ENCODE measurements at regions not wholly inside any gene's neighbourhood (a gene's known extent, or its start where the extent isn't known, plus 50 kb on each side); places are given as distances from the start of the nearest gene placed in this dataset.

GRCh38 chr22:49426618-49427266 lies 400.9 kb downstream of the BRD1 start:
- H3K56ac ChIP-seq (ENCODE audit: extremely low read depth, insufficient read depth, low read length): no peak overlapping the region
- H4K8ac ChIP-seq (ENCODE audit: low read depth in 2 of 2, low read length in 2 of 2): no peak overlapping the region
- no peak overlapping the region for H2BK15ac ChIP-seq (ENCODE audit: low read depth, low read length)
- no peak overlapping the region for H4K91ac ChIP-seq (ENCODE audit: insufficient read depth, low read depth, low read length)
- no TSS peak for BruUV-seq (replicated peaks)
- H3K4me2 ChIP-seq (ENCODE audit: low read depth, low read length): no peak overlapping the region
- no peak overlapping the region for H2AK9ac ChIP-seq (replicated peaks; ENCODE audit: low read depth, low read length, poor library complexity)
- no peak overlapping the region for H2AK5ac ChIP-seq (ENCODE audit: low read depth, low read length)
- dilution Hi-C loops (cut with HindIII; ENCODE audit: low sequenced_read_pairs, unreplicated experiment): no loop called here
- in situ Hi-C loops (cut with MboI; ENCODE audit: low sequenced_read_pairs): no loop called here
- H3K27me3 ChIP-seq (ENCODE audit: control insufficient read depth, insufficient read depth, low read length): no peaks in the 10 kb centered on the region
- peak overlapping the region; percentile 51 for H2AFZ ChIP-seq (replicated peaks; ENCODE audit: low read length, poor library complexity)
- no peak overlapping the region for H3K27ac ChIP-seq (ENCODE audit: insufficient read depth, low read length)
- no peak overlapping the region for H2BK5ac ChIP-seq (ENCODE audit: low read depth, low read length, poor library complexity, severe bottlenecking)
- no peak for TF ChIP-seq MAFK (IDR thresholded peaks at IDR 0.05; ENCODE audit: low read depth, low read length)
- no peak for TF ChIP-seq CEBPB (IDR thresholded peaks at IDR 0.05; ENCODE audit: low read depth, low read length)
- TF ChIP-seq NFE2L2 (IDR thresholded peaks at IDR 0.05; ENCODE audit: low read depth, low read length): no peak
- no peak for TF ChIP-seq RAD21 (IDR thresholded peaks at IDR 0.05; ENCODE audit: low read length)
- TF ChIP-seq FOS (IDR thresholded peaks at IDR 0.05; ENCODE audit: low read depth, low read length): no peak
- TF ChIP-seq CTCF (conservative IDR thresholded peaks at IDR 0.05; ENCODE audit: low read depth, low read length): no peak
- TF ChIP-seq MAZ (IDR thresholded peaks at IDR 0.05; ENCODE audit: borderline replicate concordance, low read depth, low read length): no peak
- no peak for TF ChIP-seq SMC3 (IDR thresholded peaks at IDR 0.05; ENCODE audit: low read depth, low read length)
- no peak for TF ChIP-seq CHD1 (IDR thresholded peaks at IDR 0.05; ENCODE audit: low read depth, low read length)
- TF ChIP-seq POLR2A (IDR thresholded peaks at IDR 0.05; ENCODE audit: low read depth, low read length): no peak
- TF ChIP-seq RFX5 (IDR thresholded peaks at IDR 0.05; ENCODE audit: low read depth, low read length): no peak
- no peak for TF ChIP-seq USF2 (IDR thresholded peaks at IDR 0.05; ENCODE audit: low read depth, low read length)
- no peak for TF ChIP-seq ELK1 (IDR thresholded peaks at IDR 0.05; ENCODE audit: borderline replicate concordance, low read depth, low read length)
- TF ChIP-seq MXI1 (IDR thresholded peaks at IDR 0.05; ENCODE audit: borderline replicate concordance, low read depth, low read length): no peak
- TF ChIP-seq BHLHE40 (IDR thresholded peaks at IDR 0.05; ENCODE audit: low read depth, low read length): no peak
- no peak for TF ChIP-seq RCOR1 (IDR thresholded peaks at IDR 0.05; ENCODE audit: insufficient replicate concordance, low read length)
- H3K4me1 ChIP-seq (ENCODE audit: control insufficient read depth, insufficient read depth, low read length): no peaks in the 10 kb centered on the region
- H3K4ac ChIP-seq (ENCODE audit: low read depth, low read length): no peak overlapping the region
- H2BK20ac ChIP-seq (ENCODE audit: low read depth, low read length): no peak overlapping the region
- WGBS, 2 experiments (ENCODE audit: extremely low coverage in 2 of 2, insufficient read length in 1 of 2): 75% methylated on average over 5 of the region's 9 CpGs; no CpG with 5 or more reads in 1 of the 2 experiments
- no peak overlapping the region for H3K18ac ChIP-seq (ENCODE audit: low read depth, low read length)
- ATAC-seq (ENCODE audit: low read depth) (no peak), DNase-seq (no peak)
- POLR2A ChIA-PET (ENCODE audit: unreplicated experiment): no interaction called here
- no peak overlapping the region for H3K9ac ChIP-seq (ENCODE audit: low read depth, low read length)
- H3K23ac ChIP-seq (ENCODE audit: low read depth, low read length): no peak overlapping the region
- H2BK120ac ChIP-seq (ENCODE audit: low read depth, low read length): no peak overlapping the region
- no peaks in the 10 kb centered on the region for H3K9me1 ChIP-seq (ENCODE audit: insufficient read depth, low read length)
- H3K9me3 ChIP-seq (ENCODE audit: control insufficient read depth, insufficient read depth, low read length): peaks cover 32% of the 10 kb centered on the region
- intact Hi-C loops (cut with micrococcal nuclease): no loop called here
- H4K20me1 ChIP-seq (ENCODE audit: insufficient read depth, low read length): no peaks in the 10 kb centered on the region
- no peaks in the 10 kb centered on the region for H3K79me1 ChIP-seq (ENCODE audit: low read depth in 1 of 2, low read length in 2 of 2)
- CTCF ChIA-PET: no interaction called here
- H3K36me3 ChIP-seq (ENCODE audit: control insufficient read depth, insufficient read depth, low read length): no peaks in the 10 kb centered on the region
- no peak overlapping the region for H3K14ac ChIP-seq (replicated peaks; ENCODE audit: low read depth, low read length)
- no peak overlapping the region for H4K5ac ChIP-seq (ENCODE audit: low read depth, low read length)
- no peak overlapping the region for H3K4me3 ChIP-seq (ENCODE audit: insufficient read depth, low read depth, low read length)

All from IMR-90 (cell line).